Prostate gland (tissue), 2 donors: ENCODE measurements at regions not wholly inside any gene's neighbourhood (a gene's known extent, or its start where the extent isn't known, plus 50 kb on each side); places are given as distances from the start of the nearest gene placed in this dataset.

Experiments used
- CTCF ChIP-seq, 4 experiments: fragments of 200-600 bp in 2 of 4; fragments of 450-650 bp in 2 of 4; sonication (generic) in 2 of 4; IDR thresholded peaks; 1 replicate in 3 of 4; 2 replicates in 1 of 4; pipeline ENCODE4 v1.5.1; 2016 to 2019; ENCODE audit warnings: antibody characterized with exemption in 4 of 4, mild to moderate bottlenecking in 2 of 4, moderate library complexity in 2 of 4
- POLR2A ChIP-seq: fragments of 450-650 bp; IDR thresholded peaks from one replicate; pipeline ENCODE4 v1.6.1; 2016; ENCODE audit warnings: antibody characterized with exemption, mild to moderate bottlenecking

- no peak for TF ChIP-seq CTCF (IDR thresholded peaks at IDR 0.05)
- no peak for TF ChIP-seq POLR2A
Observed at GRCh38 chr7:32639122-32639521, 143.8 kb downstream of the AVL9 start.
